ENCODE measurements at regions not wholly inside any gene's neighbourhood (a gene's known extent, or its start where the extent isn't known, plus 50 kb on each side); places are given as distances from the start of the nearest gene placed in this dataset.

DNA sequence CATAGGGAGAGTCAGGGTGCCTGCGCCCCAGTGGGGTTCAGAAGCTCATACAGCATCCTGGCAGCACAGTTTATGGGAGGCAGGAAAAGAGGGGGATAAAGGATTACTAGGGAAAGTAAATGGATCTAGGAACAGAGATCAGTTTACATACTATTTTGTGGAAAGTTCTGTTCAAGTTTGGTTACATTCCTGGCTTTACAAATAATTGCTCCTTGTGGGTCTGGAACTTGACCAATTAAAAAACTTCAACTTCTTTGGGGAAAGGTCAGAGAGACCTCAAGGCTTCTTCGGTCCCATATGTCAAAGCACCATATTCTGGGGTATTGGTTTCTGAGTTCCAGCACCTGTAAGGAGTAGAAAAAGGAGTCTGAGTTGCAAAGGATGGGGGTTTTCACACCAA, 64.1 kb downstream of the ZDHHC19 start:
- no peak for DNase-seq (ENCODE audit: low spot score)
- Mint-ChIP-seq H3K27ac (ENCODE audit: unreplicated experiment) (no peak overlapping the region), H3K4me3 (ENCODE audit: unreplicated experiment) (no peak overlapping the region), H3K4me1 (ENCODE audit: low read depth) (peaks cover 19% of the 10 kb centered on the region), H3K36me3 (ENCODE audit: low read depth) (no peaks in the 10 kb centered on the region), H3K9me3 (ENCODE audit: low read depth) (peaks cover 6% of the 10 kb centered on the region), H3K27me3 (ENCODE audit: low read depth) (no peaks in the 10 kb centered on the region)
- no peak for TF ChIP-seq CTCF (IDR thresholded peaks at IDR 0.05)

DNA sequence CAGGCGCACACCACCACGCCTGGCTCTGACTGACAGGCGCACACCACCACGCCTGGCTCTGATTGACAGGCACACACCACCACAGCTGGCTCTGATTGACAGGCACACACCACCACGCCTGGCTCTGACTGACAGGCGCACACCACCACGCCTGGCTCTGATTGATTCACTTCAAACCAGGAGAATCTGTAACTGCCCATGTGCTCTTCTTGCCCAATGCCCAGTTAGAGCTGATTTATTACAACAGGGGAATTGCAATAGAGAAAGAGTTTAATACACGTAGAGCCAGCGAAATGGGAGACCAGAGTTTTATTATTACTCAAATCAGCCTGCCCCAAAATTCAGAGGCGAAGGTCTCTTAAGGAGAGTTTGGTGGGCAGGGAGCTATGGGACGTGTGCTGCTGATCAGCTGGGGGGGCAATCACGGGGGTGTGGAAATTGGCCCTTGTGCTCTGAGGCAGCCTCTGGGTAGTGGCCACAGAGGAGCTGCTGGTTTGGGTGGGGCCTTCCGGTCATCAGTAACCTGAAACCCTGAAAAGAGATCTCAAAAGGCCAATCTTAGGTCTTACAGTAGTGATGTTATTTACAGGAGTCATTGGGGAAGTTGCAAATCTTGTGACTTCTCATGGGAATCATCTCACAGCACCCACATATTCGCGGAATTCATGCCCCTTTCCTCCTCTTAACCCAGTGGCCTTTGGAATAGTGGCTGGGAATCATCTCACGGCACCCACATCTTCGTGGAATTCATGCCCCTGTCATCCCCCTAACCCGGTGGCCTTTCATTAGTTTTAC, 63.8 kb upstream of the TFRC start:
- no peak for TF ChIP-seq CTCF (IDR thresholded peaks at IDR 0.05)
- Mint-ChIP-seq H3K27ac (ENCODE audit: unreplicated experiment) (no peak overlapping the region), H3K36me3 (ENCODE audit: low read depth) (no peaks in the 10 kb centered on the region), H3K27me3 (ENCODE audit: low read depth) (peaks cover 5% of the 10 kb centered on the region), H3K9me3 (ENCODE audit: low read depth) (peaks cover 4% of the 10 kb centered on the region), H3K4me1 (ENCODE audit: low read depth) (peaks cover 19% of the 10 kb centered on the region), H3K4me3 (ENCODE audit: unreplicated experiment) (no peak overlapping the region)
- no peak for DNase-seq (ENCODE audit: low spot score)

- no peak for DNase-seq (ENCODE audit: low spot score)
- Mint-ChIP-seq H3K27me3 (ENCODE audit: low read depth) (peaks cover 5% of the 10 kb centered on the region), H3K4me3 (ENCODE audit: unreplicated experiment) (peak overlapping the region; percentile 1), H3K9me3 (ENCODE audit: low read depth) (no peaks in the 10 kb centered on the region), H3K4me1 (ENCODE audit: low read depth) (peaks cover 19% of the 10 kb centered on the region), H3K27ac (ENCODE audit: unreplicated experiment) (no peak overlapping the region), H3K36me3 (ENCODE audit: low read depth) (no peaks in the 10 kb centered on the region)
- TF ChIP-seq CTCF (IDR thresholded peaks at IDR 0.05) = no peak
Observed at GRCh38 chr3:196144383-196145105, 62.7 kb upstream of the TFRC start.

DNA sequence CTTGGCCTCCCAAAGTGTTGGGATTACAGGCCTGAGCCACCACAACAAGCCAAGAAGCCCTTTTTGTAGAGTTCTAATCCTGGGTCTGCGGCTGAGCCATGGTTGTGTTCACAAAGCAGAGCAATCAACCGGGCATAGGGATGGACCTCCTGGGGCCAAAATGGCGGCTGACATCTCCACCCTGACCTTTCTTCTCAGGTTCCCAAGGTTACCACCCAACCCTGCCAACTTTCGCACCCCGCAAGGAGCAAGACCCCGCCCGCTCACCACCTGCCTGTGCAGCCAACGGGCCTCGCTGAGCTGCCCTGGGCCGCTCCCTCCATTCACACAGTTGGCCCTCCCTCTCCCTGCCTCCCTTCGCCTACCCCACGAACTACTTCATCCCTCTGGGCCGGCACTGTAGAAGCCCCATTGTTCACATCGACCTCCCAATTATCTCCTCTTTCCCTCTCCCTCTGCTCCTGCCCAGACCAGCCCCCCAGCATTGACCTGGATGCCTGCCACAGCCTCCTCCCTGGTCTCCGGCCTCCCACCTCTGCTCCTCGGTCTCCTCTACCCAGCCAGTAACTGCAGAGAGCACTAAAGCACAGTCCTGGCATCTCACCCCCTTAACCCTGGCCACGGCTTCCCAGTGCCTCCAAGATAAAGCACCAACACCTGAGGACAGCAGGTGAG, 62.0 kb upstream of the TFRC start:
- Mint-ChIP-seq H3K9me3 (ENCODE audit: low read depth) (no peaks in the 10 kb centered on the region), H3K27ac (ENCODE audit: unreplicated experiment) (no peak overlapping the region), H3K27me3 (ENCODE audit: low read depth) (peaks cover 5% of the 10 kb centered on the region), H3K4me1 (ENCODE audit: low read depth) (peaks cover 19% of the 10 kb centered on the region), H3K36me3 (ENCODE audit: low read depth) (no peaks in the 10 kb centered on the region), H3K4me3 (ENCODE audit: unreplicated experiment) (no peak overlapping the region)
- no peak for DNase-seq (ENCODE audit: low spot score)
- TF ChIP-seq CTCF (IDR thresholded peaks at IDR 0.05) = no peak

- Mint-ChIP-seq H3K4me1 (ENCODE audit: low read depth) (peaks cover 19% of the 10 kb centered on the region), H3K4me3 (ENCODE audit: unreplicated experiment) (no peak overlapping the region), H3K27ac (ENCODE audit: unreplicated experiment) (no peak overlapping the region), H3K9me3 (ENCODE audit: low read depth) (no peaks in the 10 kb centered on the region), H3K27me3 (ENCODE audit: low read depth) (peaks cover 5% of the 10 kb centered on the region), H3K36me3 (ENCODE audit: low read depth) (no peaks in the 10 kb centered on the region)
- DNase-seq (ENCODE audit: low spot score) = no peak
- no peak for TF ChIP-seq CTCF (IDR thresholded peaks at IDR 0.05)
Observed at GRCh38 chr3:196142202-196142956, 60.5 kb upstream of the TFRC start.

All from chondrocyte (in vitro differentiated cells).